GM12878 (cell line): ENCODE measurements at regions not wholly inside any gene's neighbourhood (a gene's known extent, or its start where the extent isn't known, plus 50 kb on each side); places are given as distances from the start of the nearest gene placed in this dataset.

Experiments
- POLR2A ChIP-seq: IDR thresholded peaks from 2 replicates; pipeline ENCODE4 v1.6.1; 2011; ENCODE audit warnings: low read depth, mild to moderate bottlenecking, low read length
- SIN3A ChIP-seq: IDR thresholded peaks from 2 replicates; pipeline ENCODE4 v1.6.1; 2012; ENCODE audit warnings: low read depth, low read length, improper control_type of control experiment
- STAT3 ChIP-seq: IDR thresholded peaks from 2 replicates; pipeline ENCODE4 v1.6.1; 2011; ENCODE audit warnings: low read depth, low read length, improper control_type of control experiment
- TF ChIP-seq, protein P1 (sequence below), 3 experiments: IDR thresholded peaks in 2 of 3; conservative IDR thresholded peaks in 1 of 3; 2 replicates each; pipeline ENCODE4 v1.5.1; 2011; ENCODE audit warnings: low read depth in 3 of 3, low read length in 3 of 3, mild to moderate bottlenecking in 3 of 3, control low read depth in 2 of 3, moderate library complexity in 2 of 3, inconsistent platforms in 1 of 3, mixed read lengths in 1 of 3; ENCODE audit not compliant: control insufficient read depth in 2 of 3, insufficient read depth in 1 of 3; ENCODE audit errors: extremely low read depth in 1 of 3

DNA sequence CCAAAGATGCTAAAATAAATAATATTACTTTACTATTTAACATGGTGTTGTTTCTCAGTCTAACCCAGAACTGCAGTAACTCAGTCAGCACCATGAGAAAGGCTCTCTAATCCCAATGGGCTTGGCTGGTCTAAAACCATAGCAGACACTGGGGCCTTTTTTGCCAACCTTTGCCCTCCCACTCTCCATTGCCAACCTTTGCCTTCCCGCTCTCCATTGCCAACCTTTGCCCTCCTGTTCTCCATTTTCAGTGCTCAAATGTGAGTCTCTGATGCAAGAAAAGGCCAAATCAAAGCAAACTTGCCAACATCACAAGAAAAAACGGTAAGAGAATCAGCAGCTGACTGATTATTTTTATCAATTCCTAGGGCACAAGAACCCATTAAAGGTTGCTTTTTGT, 1681.2 kb downstream of the SLITRK5 start:
- TF ChIP-seq SIN3A (no peak), STAT3 (no peak), POLR2A (no peak)
- TF ChIP-seq, protein P1, sequence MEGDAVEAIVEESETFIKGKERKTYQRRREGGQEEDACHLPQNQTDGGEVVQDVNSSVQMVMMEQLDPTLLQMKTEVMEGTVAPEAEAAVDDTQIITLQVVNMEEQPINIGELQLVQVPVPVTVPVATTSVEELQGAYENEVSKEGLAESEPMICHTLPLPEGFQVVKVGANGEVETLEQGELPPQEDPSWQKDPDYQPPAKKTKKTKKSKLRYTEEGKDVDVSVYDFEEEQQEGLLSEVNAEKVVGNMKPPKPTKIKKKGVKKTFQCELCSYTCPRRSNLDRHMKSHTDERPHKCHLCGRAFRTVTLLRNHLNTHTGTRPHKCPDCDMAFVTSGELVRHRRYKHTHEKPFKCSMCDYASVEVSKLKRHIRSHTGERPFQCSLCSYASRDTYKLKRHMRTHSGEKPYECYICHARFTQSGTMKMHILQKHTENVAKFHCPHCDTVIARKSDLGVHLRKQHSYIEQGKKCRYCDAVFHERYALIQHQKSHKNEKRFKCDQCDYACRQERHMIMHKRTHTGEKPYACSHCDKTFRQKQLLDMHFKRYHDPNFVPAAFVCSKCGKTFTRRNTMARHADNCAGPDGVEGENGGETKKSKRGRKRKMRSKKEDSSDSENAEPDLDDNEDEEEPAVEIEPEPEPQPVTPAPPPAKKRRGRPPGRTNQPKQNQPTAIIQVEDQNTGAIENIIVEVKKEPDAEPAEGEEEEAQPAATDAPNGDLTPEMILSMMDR (IDR thresholded peaks at IDR 0.05 in 2 of 3, conservative IDR thresholded peaks at IDR 0.05 in 1 of 3; ENCODE audit: control insufficient read depth in 2 of 3, extremely low read depth in 1 of 3, insufficient read depth in 1 of 3, low read depth in 3 of 3, low read length in 3 of 3), result no peak
